ENCODE measurements at regions not wholly inside any gene's neighbourhood (a gene's known extent, or its start where the extent isn't known, plus 50 kb on each side); places are given as distances from the start of the nearest gene placed in this dataset.

DNA sequence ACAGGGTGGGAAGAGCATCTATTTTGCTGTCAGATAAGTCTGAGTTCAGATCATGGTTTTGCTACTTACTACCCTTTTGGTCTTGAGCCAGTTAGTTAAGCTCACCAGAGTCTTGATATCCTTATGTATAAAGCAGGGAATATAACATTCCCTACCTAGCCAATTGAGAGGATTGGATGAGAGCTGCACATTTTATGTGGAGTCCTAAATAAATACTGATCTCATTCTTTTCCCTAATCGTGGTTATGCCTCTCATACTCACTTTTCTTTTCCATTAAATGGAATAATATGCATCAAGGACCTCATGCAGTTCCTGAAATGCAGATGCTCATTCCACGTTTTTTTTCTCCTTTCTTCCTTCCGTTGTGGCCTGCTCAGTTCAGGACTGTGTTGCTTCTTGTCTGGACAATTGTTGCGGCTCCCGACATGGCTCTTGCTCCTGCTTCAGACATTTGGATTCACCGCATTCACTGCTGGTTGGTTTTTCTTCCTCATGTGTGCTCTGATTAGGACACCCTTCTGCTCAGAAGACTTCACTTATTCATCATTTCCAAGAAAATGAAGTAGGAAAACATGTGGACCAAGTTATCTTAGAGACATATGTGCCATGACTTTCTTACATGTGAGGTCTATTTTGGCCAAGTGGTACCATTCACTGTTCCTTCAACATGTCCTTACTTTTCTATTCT, 90.2 kb downstream of the NFKBIZ start:
- TF ChIP-seq, protein P1, sequence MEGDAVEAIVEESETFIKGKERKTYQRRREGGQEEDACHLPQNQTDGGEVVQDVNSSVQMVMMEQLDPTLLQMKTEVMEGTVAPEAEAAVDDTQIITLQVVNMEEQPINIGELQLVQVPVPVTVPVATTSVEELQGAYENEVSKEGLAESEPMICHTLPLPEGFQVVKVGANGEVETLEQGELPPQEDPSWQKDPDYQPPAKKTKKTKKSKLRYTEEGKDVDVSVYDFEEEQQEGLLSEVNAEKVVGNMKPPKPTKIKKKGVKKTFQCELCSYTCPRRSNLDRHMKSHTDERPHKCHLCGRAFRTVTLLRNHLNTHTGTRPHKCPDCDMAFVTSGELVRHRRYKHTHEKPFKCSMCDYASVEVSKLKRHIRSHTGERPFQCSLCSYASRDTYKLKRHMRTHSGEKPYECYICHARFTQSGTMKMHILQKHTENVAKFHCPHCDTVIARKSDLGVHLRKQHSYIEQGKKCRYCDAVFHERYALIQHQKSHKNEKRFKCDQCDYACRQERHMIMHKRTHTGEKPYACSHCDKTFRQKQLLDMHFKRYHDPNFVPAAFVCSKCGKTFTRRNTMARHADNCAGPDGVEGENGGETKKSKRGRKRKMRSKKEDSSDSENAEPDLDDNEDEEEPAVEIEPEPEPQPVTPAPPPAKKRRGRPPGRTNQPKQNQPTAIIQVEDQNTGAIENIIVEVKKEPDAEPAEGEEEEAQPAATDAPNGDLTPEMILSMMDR (IDR thresholded peaks at IDR 0.05): no peak
- no peak for TF ChIP-seq EP300 (IDR thresholded peaks at IDR 0.05)
- TF ChIP-seq POLR2A (IDR thresholded peaks at IDR 0.05): no peak
- no peak for TF ChIP-seq POLR2AphosphoS5 (IDR thresholded peaks at IDR 0.05)
